Dermis microvascular lymphatic vessel endothelial cell (primary cell): ENCODE measurements at regions not wholly inside any gene's neighbourhood (a gene's known extent, or its start where the extent isn't known, plus 50 kb on each side); places are given as distances from the start of the nearest gene placed in this dataset.

Experiments used
- DNase-seq, 2 donors: peaks; one replicate each; pipeline versions ENCODE4 v3.0.0 to v3.0.0-alpha.2; 2010; ENCODE audit warnings: low read depth in 2 of 2

GRCh38 chr7:42493436-42494198 lies 256.6 kb upstream of the GLI3 start:
- peak in 1 of 2 donors; percentile 12 for DNase-seq

- no peak for DNase-seq
Measured at GRCh38 chr7:42492920-42493319, 255.9 kb upstream of the GLI3 start.

- no peak for DNase-seq
Measured at GRCh38 chr7:42491106-42491505, 254.1 kb upstream of the GLI3 start.

- DNase-seq: no peak
Measured at GRCh38 chr7:42489299-42489698, 252.3 kb upstream of the GLI3 start.

GRCh38 chr7:42485301-42485766 lies 248.3 kb upstream of the GLI3 start:
- DNase-seq: no peak

- no peak for DNase-seq
Measured at GRCh38 chr7:42483886-42484285, 246.9 kb upstream of the GLI3 start.

- DNase-seq: no peak
Measured at GRCh38 chr7:42479816-42480633, 243.0 kb upstream of the GLI3 start.

- no peak for DNase-seq
Measured at GRCh38 chr7:42479452-42479815, 242.4 kb upstream of the GLI3 start.

GRCh38 chr7:42478717-42479116 lies 241.7 kb upstream of the GLI3 start:
- DNase-seq: no peak

GRCh38 chr7:42476255-42476654 lies 239.2 kb upstream of the GLI3 start:
- no peak for DNase-seq

GRCh38 chr7:42475082-42475481 lies 238.1 kb upstream of the GLI3 start:
- DNase-seq: no peak

GRCh38 chr7:42473099-42473498 lies 236.1 kb upstream of the GLI3 start:
- no peak for DNase-seq

GRCh38 chr7:42471573-42472174 lies 234.7 kb upstream of the GLI3 start:
- no peak for DNase-seq

GRCh38 chr7:42469341-42469740 lies 232.3 kb upstream of the GLI3 start:
- no peak for DNase-seq

GRCh38 chr7:42468471-42468870 lies 231.5 kb upstream of the GLI3 start:
- DNase-seq: no peak

GRCh38 chr7:42461537-42461936 lies 224.5 kb upstream of the GLI3 start:
- no peak for DNase-seq

GRCh38 chr7:42460933-42461332 lies 223.9 kb upstream of the GLI3 start:
- no peak for DNase-seq

GRCh38 chr7:42460148-42460547 lies 223.1 kb upstream of the GLI3 start:
- no peak for DNase-seq

- DNase-seq: no peak
Measured at GRCh38 chr7:42457663-42458062, 220.7 kb upstream of the GLI3 start.

- DNase-seq: no peak
Measured at GRCh38 chr7:42456756-42457276, 219.8 kb upstream of the GLI3 start.

- no peak for DNase-seq
Measured at GRCh38 chr7:42456267-42456666, 219.3 kb upstream of the GLI3 start.

- no peak for DNase-seq
Measured at GRCh38 chr7:42453931-42454361, 216.9 kb upstream of the GLI3 start.
